Panc1 (cell line): ENCODE measurements at regions not wholly inside any gene's neighbourhood (a gene's known extent, or its start where the extent isn't known, plus 50 kb on each side); places are given as distances from the start of the nearest gene placed in this dataset.

Source experiments
- CTCF ChIP-seq: fragments of 450-650 bp; IDR thresholded peaks from 2 replicates; pipeline ENCODE4 v1.5.1; 2017; ENCODE audit warnings: mild to moderate bottlenecking
- POLR2AphosphoS5 ChIP-seq: IDR thresholded peaks from 2 replicates; pipeline ENCODE4 v1.6.1; 2012; ENCODE audit warnings: mild to moderate bottlenecking, low read depth, low read length, moderate library complexity
- REST ChIP-seq, 2 experiments: IDR thresholded peaks; 2 replicates each; pipeline ENCODE4 v1.6.1; 2011 to 2012; ENCODE audit warnings: low read depth in 2 of 2, control low read depth in 1 of 2, low read length in 1 of 2, mild to moderate bottlenecking in 1 of 2, moderate library complexity in 1 of 2; ENCODE audit not compliant: insufficient read depth in 1 of 2
- TCF7L2 ChIP-seq: IDR thresholded peaks from 2 replicates; pipeline ENCODE4 v1.6.1; 2011; ENCODE audit warnings: mild to moderate bottlenecking, low read depth, low read length, inconsistent platforms

- TF ChIP-seq CTCF (no peak), POLR2AphosphoS5 (no peak), REST (IDR thresholded peaks at IDR 0.05; ENCODE audit: insufficient read depth in 1 of 2, low read depth in 2 of 2, low read length in 1 of 2) (no peak), TCF7L2 (no peak)
These were observed 1023.6 kb downstream of the VRK1 start for GRCh38 chr14:97820781-97821180.
